Spleen (tissue), 7 donors: ENCODE measurements at regions not wholly inside any gene's neighbourhood (a gene's known extent, or its start where the extent isn't known, plus 50 kb on each side); places are given as distances from the start of the nearest gene placed in this dataset.

Experiments used
- CTCF ChIP-seq, 11 experiments: fragments of 200-600 bp in 7 of 11; fragments of 450-650 bp in 4 of 11; sonication (generic) in 4 of 11; IDR thresholded peaks in 8 of 11; conservative IDR thresholded peaks in 3 of 11; 1 replicate in 7 of 11; 2 replicates in 4 of 11; pipeline versions ENCODE4 v1.4.0 to v1.8.0; 2016 to 2021; ENCODE audit warnings: antibody characterized with exemption in 11 of 11, inconsistent platforms in 4 of 11, mild to moderate bottlenecking in 1 of 11
- POLR2A ChIP-seq, 3 donors: fragments of 450-650 bp; IDR thresholded peaks; one replicate each; pipeline ENCODE4 v1.5.1; 2017; ENCODE audit warnings: antibody characterized with exemption in 3 of 3, mild to moderate bottlenecking in 1 of 3
- POLR2AphosphoS5 ChIP-seq, 3 donors: sonication (generic); formaldehyde crosslinking; IDR thresholded peaks; one replicate each; pipeline ENCODE4 v1.5.1; 2017; ENCODE audit warnings: antibody characterized with exemption in 3 of 3
- donor health status: DM: no; HTN: no; CAD: no; lungs with moderate emphysema.
- donor health status: DM: no; HTN: no; CAD: no.
- donor health status: DM: no; HTN: no; CAD: no.

DNA sequence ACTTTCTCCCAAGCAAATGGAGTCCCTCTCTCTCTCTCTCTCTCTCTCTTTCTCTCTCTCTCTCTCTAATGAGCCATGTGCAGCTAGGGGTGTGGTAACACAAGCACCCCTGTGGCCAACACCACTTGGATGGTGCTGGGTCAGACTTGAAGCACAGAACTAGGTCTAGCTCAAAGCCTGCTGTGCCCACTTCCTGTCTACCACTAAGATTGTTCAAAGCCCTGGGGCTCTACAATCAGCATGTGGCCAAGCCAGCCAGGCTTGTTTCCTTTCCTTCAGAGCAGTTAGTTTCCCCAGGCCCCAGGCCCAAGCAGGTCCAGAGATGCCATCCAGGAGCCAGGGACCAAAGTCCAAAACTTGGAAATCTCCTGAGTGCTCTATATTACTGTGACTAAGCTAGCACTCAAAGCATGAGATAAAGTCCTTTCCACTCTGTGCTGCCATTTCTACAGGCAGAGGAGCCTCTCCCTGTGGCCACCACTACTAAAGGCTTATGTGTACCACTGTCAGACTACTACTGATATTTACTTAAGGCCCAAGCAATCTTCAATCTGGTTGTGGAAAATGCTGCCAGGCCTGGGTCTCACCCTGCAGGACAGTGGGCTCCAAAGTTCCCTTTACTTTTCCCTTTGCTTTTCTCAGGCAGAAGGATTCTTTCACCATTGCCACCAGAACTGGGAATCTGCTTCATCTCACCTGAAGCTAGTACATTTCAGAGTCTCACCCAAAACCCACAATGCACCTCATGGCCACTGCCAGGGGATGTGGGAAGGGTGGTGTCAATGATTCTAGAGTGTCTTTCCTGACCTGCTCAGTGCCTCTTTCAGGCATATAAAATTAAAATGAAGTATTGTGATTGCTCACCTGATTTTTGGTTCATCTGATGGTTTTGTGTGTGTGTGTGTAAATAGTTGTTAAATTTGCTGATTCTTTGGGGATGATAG, 999.5 kb downstream of the NCAM2 start:
- TF ChIP-seq CTCF (IDR thresholded peaks at IDR 0.05 in 8 of 11, conservative IDR thresholded peaks at IDR 0.05 in 3 of 11) (no peak), POLR2A (IDR thresholded peaks at IDR 0.05) (no peak), POLR2AphosphoS5 (IDR thresholded peaks at IDR 0.05) (no peak)
